Stimulated activated CD8-positive, alpha-beta memory T cell treated with anti-CD3 and anti-CD28 coated beads, Interleukin-12 subunit alpha, Interleukin-12 subunit beta, amount 100 ng/mL, for 1 hour (primary cell): ENCODE measurements at regions not wholly inside any gene's neighbourhood (a gene's known extent, or its start where the extent isn't known, plus 50 kb on each side); places are given as distances from the start of the nearest gene placed in this dataset.
"Not testable (repeated sequence)": the region's sequence is repeated elsewhere in the genome, so short reads cannot be mapped to it uniquely, and the experiment has no call there.

Source experiments
- DNase-seq: peaks from one replicate; pipeline ENCODE4 v3.0.0-alpha.2; 2020; ENCODE audit warnings: low read depth

DNA sequence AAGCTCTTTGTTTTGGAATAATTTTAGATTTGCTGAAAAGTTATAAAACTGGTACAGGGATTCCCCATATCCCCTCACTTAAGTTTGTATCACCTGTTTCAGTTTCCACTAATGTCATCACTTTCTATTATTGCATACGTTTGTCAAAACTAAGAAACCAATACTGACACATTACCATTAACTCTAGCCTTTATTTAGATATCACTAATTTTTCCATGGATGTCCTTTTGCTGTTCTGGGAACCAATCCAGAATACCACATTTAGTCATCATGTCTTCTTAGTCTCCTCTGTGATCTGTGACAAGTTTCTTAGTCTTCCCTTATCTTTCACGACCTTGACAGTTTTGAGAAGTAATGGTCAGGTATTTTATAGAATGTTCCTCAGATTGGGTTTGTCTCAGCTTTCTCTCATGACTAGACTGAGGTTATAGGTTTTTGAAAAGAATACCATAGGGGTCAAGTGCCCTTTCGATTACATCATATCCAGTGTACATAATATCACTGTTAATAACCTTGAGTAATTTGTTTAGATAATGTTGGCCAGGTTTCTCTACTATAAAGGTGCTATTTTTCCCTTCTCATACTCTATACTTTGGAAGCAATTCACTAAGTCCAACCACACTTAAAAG, 51.9 kb upstream of the NMUR2 start:
- DNase-seq: no peak

DNA sequence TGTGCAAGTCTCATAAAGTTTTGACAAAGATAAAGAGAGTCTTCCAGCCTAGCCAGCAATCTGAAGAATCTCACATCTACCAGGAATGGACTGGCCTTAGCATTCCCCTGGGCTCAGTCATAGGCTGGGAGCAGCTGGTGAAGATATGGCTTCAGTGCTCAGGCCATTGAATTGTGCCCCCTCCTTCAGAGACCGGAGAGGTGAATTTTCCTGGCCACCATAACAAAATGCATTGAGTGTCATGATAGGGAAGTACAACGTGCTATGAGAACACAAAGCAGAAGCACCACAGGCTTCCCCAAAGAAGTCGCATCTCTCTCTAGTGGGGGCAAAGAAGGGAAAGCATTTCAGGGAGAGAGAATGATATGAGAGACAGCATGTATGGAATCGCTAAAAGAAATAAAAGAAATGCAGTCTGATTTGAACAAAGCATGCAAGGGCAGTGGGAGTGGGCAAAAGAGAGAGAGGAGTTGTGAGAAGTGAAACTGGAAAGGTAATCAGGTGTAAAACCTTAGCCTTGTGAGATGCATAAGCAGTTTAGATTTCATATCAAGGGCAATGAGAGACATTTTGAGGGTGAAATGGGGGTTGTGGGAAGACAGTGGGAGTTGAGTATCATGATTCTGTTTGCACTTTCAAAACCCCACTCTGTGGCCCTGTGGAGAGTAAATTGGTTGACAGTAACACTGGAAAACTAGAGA, 57.1 kb upstream of the NMUR2 start:
- DNase-seq: no peak

DNA sequence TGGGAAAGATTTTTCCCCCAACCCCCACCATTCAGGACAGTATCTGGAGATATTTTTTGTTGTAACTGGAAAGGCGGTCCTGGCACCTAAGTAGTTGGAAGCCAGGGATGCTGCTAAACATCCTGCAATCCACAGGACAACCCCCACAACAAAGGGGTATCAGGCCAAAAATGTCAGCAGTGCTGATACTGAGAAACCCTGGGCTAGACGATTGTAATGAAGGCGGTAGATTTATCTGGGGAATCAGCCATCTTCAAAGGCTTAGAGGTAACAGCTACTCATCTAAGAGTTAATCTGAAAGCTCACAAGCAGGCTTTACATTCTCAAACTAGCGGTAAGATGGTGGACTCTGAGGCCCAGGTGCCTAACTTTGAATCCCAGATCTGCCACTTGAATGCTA, 59.0 kb upstream of the NMUR2 start:
- DNase-seq: no peak

DNA sequence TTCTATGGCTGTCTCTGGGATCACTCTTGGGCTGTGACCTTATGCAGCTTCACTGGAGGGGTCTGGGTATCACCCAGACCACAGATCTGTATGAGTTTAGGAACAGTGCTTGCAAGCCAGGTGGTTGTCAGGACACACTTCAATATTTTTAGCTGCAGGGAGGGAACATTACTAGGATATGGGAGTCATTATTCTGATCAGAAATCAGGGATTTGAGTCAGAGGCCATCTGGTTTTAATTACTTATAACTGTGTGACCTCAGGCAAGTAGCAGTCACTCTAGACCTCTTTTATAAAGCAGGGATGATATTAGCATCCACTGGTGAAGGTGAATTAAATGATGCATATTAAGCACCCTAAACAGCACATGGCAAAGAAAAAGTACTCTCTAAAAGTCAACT, 60.1 kb upstream of the NMUR2 start:
- DNase-seq: no peak

DNA sequence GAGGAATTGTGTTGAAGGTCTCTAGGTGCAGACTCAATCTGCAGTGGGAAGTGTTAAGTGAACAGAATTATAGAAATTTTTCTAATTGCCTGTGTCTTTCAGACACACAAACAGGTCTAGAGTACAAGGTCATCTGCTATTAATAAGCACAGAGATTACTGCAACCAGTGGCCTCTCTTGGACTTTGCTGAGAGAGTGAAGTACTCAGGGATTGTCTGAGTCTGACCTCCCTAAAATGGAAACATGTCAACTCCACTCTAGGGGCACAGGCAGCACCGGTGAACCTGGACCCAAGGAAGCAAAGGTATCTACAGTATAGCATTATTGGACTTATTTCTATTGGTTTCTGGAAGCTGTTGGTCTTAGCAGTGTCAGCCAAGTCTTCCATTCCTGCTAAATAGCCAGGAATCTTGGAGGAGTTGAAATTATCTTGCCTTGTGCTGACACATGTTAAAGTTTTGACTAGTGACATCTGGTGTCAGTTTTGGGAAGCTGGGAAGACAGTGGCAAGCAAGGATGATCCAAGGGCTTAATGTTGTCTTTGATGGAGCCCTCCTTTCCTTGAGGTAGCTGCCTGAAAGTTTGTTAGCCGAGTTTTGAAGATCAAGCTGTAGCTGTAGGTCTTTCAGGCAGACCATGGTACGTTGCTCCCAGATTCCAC, 61.1 kb upstream of the NMUR2 start:
- no peak for DNase-seq

DNA sequence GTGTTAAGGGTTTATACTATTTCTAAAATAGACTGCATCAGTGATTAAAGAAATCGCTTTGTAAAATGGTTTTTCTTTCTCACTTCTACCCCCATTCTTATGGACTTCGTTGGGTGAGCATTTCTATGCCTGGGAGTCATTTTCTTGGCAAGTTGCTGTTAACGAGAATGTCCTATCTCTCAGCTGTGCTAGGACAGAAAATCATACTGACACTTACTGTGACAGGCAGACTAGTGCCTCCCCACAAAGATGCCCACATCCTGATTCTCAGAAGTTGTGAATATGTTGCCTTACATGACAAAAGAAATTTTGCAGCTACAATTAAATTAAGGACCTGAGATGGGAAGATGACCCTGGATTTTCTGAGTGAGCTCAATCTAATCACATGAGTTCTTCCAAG, 65.1 kb upstream of the NMUR2 start:
- DNase-seq: no peak

DNA sequence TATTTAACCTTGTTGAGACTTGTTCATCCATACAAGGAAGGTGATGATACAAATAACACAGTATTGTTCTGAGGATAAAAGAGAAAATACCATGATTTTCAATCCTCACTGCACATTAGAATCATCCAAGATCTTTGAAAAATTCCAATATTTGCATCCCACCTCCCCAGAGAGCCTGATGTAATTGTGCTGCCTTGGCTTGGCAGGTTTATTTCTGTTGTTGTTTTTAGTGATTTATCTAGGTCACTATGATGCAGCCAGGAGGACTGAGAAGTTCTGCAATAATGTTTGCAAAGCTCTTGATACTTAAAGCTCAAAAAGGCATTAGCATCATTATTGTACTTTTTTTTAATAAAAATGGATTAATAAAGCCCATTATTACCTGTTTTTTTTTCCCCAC, 67.0 kb upstream of the NMUR2 start:
- DNase-seq: no peak

DNA sequence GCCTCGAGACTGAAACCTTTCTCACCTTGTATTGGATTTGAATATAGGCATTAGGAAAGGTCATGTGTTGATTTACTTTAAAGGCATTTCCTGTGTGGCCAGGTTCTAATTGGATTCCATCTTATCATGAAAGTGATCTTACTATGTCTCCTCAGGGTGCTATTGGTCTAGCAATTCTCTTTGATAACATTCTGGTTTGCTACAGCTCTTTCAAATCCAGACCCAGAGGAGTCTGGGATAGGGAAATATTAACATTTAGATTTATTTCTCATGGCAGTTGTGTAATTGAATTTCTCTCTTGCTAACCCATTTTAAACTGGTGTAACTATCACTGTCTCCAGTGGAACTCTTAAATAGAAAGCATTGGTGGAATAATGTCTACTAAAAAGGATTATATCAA, 69.9 kb upstream of the NMUR2 start:
- DNase-seq: no peak

DNA sequence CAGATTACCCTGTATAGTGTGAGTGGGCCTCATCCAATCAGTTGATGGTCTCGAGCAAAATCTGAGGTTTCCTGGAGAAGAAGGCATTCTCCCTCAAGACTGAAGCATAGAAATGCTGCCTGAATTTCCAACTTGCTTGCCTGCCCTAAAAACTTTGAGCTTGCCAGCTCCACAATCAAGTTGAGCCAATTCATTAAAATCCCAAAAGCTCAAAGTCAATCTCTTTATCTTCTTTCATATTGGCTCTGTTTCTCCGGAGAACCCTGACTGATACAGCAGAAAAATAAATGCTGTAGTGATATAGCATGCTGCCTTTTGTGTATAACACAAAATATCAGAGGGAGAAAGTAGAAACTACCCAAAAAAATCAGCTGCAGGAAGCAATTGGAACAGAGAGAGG, 72.5 kb upstream of the NMUR2 start:
- no peak for DNase-seq

DNA sequence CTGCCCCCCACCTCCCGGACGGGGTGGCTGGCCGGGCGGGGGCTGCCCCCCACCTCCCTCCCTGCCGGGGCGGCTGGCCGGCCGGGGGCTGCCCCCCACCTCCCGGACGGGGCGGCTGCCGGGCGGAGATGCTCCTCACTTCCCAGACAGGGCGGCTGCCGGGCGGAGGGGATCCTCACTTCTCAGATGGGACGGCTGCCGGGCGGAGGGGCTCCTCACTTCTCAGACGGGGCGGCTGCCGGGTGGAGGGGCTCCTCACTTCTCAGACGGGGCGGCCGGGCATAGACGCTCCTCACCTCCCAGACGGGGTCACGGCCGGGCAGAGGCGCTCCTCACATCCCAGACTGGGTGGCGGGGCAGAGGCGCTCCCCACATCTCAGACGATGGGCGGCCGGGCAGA, 74.8 kb upstream of the NMUR2 start:
- DNase-seq: not testable (repeated sequence)

DNA sequence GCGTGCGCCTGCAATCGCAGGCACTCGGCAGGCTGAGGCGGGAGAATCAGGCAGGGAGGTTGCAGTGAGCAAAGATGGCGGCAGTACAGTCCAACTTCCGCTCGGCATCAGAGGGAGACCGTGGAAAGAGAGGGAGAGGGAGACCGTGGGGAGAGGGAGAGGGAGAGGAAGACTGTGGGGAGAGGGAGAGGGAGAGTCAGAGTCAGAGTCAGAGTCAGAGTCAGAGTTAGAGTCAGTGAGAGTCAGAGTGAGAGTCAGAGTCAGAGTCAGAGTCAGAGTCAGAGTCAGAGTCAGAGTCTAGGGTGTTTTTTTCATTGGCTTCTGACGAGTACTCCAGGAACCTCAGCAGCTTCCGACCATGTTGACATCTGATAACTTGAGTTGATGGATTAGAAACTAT, 75.6 kb upstream of the NMUR2 start:
- DNase-seq: not testable (repeated sequence)

DNA sequence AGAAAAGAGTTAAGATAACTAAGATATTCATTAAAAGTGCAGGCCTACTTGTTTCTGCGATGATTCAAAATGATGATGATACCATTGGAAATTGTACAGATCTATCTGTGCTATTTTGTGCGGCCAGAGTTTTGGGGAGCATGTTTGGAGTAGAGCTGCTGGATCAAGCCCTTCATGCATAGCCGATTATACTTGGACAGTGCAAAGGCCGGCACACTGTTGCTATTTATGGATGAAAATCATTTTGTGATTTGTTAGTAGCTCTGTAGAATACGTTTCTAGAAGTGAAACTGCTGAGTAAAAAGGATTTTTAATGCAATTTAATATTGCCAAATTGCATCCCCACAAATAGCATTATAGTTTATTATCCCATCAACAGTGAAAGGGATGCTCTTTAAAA, 82.1 kb upstream of the NMUR2 start:
- no peak for DNase-seq

DNA sequence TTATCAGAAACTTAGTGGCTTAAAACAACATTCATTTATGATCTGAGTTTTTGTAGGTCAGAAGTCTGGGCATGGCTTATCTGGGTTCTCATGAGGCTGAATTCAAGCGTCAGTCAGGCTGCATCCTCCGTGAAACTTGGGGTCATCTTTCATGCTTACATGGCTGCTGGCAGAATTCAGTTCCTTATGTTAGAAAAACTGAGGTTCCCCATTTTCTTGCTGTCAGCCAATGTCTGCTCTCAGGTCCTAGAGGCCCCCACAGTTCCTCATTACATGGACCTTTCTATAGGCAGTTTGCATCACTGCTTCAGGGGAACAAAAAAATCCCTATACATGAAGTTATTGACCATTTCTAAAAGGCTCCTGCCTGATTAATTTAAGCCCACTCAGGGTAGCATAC, 83.8 kb upstream of the NMUR2 start:
- no peak for DNase-seq

DNA sequence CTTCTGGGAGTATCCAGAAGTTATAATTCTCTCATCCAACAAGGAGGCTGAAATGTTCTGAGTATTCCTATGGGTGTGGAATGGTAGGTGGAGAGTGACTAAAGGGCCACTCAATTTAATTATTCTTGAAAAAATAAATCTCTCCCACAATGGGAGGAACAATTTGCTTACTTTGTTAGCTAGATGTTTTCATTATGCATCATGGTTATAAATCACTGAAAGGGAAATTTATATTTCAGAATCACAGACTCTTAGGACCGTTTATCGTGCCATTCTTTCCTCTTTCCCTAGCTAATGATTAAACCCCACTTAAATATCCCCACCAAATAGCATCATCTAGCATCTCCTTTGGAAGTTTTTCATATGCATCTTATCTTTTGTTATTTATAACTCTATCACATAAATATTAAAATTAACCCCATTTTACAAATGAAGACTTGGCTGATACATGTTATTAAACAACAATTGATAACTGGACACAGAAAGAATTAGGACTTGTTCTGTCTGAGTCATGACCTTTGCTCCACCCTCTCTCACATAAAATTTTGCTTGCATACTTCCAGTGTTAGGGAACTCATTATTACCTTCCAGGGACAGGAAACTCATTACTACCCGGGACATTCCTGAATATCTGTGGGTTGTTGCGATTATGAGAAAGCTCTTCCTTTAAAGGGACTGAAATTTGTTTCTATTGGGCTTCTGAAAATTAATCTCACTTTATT, 94.9 kb upstream of the NMUR2 start:
- no peak for DNase-seq

DNA sequence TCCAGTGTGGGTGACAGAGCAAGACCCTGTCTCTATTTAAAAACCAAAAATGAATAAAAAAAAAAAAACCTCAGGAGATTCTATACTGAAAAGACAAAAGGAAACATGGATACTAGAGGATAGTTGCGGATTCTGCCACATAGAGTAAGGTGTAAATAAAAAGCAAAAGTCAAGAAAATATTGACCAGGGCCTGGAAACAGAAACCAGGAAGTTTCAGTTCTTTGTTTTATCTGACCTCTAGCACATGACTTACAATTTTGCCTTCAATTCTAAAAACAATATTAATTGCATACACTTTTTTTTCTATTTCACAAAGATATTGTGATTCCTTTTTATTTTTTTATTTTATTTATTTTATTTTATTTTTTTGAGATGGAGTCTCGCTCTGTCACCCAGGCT, 96.2 kb upstream of the NMUR2 start:
- DNase-seq: no peak

DNA sequence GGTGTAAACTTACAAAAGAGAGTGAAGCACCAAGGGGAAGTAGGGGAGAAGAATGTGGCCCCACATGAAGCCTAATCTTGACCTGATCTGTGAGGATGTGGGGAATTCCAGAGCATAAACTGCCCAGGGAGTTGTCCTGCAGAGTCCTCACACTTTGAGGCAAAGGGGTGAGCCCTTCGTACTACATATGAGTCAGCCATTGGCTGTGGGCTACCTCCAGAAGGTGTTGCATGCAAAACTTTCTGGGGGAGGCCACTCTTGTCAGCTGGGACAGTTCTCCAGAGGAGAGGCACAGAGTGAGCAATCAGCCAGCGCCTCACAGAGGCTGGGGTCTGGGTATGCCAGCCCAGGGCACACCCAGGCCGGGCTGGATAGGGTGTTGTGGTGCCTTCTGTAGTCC, 98.1 kb upstream of the NMUR2 start:
- DNase-seq: no peak

DNA sequence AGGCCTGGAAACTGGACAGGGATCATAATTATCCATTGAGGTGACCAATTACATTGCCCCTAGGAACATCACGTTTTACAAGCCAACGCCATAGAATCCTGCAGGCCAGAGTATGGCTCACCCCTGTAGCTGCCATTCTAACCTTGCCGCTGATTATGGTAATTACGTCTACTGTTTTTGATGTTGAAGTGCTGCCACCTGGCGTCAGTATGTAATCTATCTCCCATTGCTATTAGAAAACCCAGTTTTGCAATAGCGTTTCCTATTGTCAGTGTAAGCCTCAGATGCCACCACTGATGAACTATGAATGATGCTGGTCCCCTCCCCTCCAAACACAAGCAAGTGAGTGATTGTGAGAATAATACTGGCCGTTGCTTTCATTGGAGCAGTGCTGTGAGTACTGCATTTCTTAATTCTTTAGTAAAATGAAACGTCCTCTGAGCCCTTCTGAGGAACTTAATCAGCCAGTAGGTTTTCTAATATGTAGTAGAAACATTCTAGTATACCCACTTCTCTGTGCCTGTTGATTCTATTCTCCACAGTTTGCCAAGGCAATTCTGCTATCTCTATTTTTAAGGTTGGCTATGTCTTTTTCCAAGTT, 100.5 kb upstream of the NMUR2 start:
- peak; percentile 13 for DNase-seq

DNA sequence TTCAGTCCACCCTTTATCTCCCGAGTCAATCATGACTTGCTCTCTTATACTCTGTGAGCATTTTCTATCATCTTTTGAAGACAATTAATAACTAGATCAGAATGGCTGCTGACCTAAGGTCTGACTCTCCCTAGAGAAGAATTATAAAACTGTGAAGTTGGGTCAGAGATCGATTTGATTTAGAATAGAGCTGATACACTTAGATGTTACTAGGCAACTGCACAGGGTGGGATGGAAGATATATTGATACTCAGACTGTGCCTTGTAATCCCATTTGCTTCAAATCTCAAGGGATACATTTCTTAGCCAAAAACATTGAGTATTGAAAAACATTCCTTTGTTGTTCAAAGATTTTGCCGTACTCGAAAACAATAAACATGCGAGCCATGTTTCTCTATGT, 106.0 kb upstream of the NMUR2 start:
- DNase-seq: no peak

DNA sequence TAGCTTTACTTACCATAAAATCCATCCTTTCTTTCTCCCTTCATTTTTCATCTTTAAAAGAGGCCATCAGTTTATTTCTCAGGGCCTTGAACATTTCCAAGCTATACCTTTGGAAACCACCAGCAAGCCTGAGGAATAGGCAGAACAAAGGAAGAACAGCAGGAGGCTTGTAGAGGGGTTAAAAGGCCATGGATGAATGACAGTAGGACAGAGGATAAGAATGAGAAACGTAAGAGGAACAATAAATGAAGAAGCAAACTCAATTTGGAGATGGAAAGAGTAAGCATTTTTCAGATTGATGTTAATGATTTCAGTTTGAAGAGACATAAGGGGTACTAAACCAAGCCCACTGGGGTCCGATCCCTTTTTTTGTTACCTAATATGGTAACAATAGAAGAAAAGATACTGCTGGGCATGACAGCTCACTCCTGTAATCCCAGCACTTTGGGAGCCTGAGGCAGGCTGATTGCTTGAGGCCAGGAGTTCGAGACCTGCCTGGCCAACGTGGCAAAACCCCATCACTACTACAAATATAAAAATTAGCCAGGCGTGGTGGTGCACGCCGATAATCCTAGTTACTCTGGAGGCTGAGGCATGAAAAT, 106.6 kb upstream of the NMUR2 start:
- no peak for DNase-seq

DNA sequence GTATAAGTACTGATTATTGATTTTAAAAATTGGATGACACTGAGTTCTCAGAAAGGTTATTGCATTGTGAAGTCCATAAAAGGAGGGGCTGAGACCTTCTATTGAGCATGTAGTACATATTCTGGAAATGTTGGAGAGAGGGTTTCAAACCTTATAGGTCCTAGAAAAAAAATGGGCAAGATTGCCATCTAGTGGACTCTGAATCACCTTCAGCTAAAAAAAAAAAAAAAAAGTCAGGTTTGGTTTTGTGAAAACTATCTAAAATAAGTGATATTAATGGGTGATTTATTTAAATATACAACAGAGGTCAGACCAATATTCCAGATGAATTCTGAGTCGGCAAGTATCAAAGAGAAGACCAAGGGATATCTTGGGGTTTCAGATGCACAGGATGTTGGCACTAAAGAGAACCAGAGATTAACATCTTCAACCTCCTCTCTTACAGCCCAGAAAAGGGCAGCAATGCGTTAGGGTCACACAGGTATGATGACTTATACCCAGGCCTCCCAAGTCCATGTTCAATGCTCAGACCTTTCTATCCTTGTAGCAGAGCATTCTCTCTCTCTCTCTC, 109.8 kb upstream of the NMUR2 start:
- no peak for DNase-seq

DNA sequence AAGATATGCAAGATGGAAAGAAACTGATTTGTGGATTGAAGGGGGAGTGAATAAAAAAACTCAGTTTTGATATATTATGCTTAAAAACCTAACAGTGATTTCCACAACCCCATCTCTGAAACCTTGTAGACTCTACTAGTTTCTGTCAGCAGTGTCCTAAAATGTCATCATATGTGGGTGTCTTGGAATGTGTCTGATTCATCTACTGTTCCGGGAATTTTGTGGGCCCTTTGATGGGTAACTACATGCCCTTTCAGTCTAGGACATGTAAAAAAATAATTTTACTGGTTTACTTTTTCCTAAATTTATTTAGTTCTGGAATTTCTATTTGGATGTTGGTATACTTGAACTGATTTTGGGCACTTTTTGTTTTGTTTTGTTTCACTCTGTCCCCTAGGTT, 118.9 kb upstream of the NMUR2 start:
- no peak for DNase-seq
